ENCODE measurements at regions not wholly inside any gene's neighbourhood (a gene's known extent, or its start where the extent isn't known, plus 50 kb on each side); places are given as distances from the start of the nearest gene placed in this dataset.

DNA sequence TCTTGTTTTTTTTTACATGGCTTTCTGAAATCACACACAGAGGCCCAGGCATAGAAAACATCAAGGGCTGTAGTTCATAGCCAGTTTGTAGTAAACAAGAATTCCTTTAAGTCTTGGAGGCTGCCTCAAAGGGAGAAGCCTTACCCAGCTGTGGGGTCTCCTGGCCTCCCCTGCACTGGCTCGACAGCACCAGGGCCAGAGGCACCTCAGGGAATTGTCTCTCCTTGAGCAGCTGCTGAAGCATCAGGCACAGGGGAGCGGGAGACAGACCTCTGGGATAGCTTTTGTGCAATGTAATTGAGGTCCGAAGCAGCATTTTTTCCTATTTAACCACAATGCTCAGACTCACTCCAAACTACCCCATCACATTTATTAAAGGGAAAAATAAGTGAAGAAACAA lies 209.1 kb downstream of the HRH4 start (continued):
- TF ChIP-seq, protein P1, sequence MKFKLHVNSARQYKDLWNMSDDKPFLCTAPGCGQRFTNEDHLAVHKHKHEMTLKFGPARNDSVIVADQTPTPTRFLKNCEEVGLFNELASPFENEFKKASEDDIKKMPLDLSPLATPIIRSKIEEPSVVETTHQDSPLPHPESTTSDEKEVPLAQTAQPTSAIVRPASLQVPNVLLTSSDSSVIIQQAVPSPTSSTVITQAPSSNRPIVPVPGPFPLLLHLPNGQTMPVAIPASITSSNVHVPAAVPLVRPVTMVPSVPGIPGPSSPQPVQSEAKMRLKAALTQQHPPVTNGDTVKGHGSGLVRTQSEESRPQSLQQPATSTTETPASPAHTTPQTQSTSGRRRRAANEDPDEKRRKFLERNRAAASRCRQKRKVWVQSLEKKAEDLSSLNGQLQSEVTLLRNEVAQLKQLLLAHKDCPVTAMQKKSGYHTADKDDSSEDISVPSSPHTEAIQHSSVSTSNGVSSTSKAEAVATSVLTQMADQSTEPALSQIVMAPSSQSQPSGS (IDR thresholded peaks at IDR 0.05; ENCODE audit: low read length), result no peak
- no peak for TF ChIP-seq RBBP5 (IDR thresholded peaks at IDR 0.05; ENCODE audit: borderline replicate concordance, low read depth, low read length)
- no peak for TF ChIP-seq CBX5 (IDR thresholded peaks at IDR 0.05; ENCODE audit: low read depth, low read length)
- TF ChIP-seq JUN (IDR thresholded peaks at IDR 0.05; ENCODE audit: low read depth, low read length), result no peak
- TF ChIP-seq MAFK (IDR thresholded peaks at IDR 0.05; ENCODE audit: low read depth, low read length), result no peak
- TF ChIP-seq, protein P2, sequence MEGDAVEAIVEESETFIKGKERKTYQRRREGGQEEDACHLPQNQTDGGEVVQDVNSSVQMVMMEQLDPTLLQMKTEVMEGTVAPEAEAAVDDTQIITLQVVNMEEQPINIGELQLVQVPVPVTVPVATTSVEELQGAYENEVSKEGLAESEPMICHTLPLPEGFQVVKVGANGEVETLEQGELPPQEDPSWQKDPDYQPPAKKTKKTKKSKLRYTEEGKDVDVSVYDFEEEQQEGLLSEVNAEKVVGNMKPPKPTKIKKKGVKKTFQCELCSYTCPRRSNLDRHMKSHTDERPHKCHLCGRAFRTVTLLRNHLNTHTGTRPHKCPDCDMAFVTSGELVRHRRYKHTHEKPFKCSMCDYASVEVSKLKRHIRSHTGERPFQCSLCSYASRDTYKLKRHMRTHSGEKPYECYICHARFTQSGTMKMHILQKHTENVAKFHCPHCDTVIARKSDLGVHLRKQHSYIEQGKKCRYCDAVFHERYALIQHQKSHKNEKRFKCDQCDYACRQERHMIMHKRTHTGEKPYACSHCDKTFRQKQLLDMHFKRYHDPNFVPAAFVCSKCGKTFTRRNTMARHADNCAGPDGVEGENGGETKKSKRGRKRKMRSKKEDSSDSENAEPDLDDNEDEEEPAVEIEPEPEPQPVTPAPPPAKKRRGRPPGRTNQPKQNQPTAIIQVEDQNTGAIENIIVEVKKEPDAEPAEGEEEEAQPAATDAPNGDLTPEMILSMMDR (IDR thresholded peaks at IDR 0.05; ENCODE audit: control extremely low read depth in 1 of 3, insufficient read depth in 1 of 3, low read depth in 1 of 3, low read length in 3 of 3), result no peak
